ENCODE measurements at regions not wholly inside any gene's neighbourhood (a gene's known extent, or its start where the extent isn't known, plus 50 kb on each side); places are given as distances from the start of the nearest gene placed in this dataset.

- DNase-seq (ENCODE audit: low spot score): no peak
These were observed 274.4 kb upstream of the IRX1 start for GRCh38 chr5:3321119-3321760.

GRCh38 chr5:3320317-3320875 lies 275.2 kb upstream of the IRX1 start:
- peak; percentile 6 for DNase-seq (ENCODE audit: low spot score)

GRCh38 chr5:3317051-3317795 lies 278.4 kb upstream of the IRX1 start:
- DNase-seq (ENCODE audit: low spot score): no peak

DNA sequence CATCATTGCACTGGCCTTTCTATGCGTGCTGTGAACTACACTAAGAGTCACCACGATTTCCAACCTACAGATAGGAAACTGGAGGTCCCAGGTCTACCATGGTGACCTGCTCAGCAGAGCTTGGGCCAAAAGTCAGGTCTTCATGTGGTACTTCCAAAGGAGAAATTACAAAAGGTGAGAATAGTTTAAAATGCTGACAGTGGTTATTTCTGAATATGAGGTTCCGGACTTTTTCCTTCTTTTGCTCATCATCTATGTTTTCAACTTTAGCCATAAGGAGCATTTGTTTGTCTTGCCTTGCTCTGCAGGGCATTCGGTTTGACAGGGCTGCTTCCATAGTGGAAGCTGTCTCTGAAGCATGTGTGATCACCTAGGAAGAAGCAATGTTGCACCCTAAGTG lies 282.1 kb upstream of the IRX1 start:
- no peak for DNase-seq (ENCODE audit: low spot score)

- no peak for DNase-seq (ENCODE audit: low spot score)
These were observed 283.3 kb upstream of the IRX1 start for GRCh38 chr5:3312299-3312698.

DNA sequence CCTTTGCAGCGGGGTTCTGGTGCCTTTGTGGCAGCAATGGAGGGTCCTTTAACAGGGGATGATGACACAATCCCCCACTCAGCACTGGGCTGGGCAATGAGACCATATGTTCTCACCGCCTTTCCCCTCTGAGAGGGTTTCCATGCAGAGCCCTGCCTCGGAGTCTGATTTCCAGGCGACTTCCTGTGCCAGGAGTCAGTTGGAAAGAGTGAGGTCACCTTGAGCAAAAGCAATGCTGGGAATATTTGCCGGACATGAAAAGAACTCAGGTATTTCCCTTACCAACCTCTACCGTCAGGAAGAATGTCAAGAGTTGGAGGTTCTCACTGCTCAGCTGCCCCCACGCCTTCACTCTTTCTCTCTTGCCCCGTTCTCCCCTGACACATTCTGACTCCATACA lies 284.2 kb upstream of the IRX1 start:
- DNase-seq (ENCODE audit: low spot score): peak; percentile 70

DNA sequence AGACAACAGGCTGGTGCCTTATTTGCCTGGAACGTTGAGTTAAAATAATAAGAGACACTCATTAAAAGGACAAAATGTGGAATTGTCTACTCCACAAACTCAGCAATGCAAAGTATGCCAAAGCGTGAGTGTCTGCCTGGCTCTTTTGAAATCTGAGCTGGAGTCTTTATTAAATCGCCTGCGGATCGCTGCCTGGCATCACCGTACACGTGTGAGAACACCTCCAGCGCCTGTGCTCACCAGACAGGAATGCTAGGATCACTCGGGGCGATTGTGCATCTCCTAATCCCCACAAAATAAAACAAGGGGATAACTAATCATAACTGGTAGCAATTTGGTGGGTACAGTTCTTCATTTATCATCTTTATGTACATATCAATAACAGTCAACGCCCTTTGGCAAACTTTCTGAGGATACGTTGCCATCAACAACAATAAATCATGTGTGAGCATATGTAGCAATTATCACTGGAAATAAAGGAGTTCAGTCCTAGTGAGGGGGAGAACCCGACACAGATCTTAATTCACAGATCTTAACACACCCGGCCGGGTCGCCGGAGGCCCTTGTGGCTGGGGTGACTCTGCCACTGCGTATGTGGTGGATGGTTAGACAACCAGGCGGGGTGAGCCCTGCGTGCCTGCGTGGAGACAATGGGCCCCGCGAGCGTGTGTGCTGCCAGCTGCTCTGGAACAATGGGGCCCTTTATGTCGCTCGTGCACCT lies 284.9 kb upstream of the IRX1 start:
- peak; percentile 91 for DNase-seq (ENCODE audit: low spot score)

- peak; percentile 3 for DNase-seq (ENCODE audit: low spot score)
These were observed 286.1 kb upstream of the IRX1 start for GRCh38 chr5:3309538-3309937.

- no peak for DNase-seq (ENCODE audit: low spot score)
These were observed 287.5 kb upstream of the IRX1 start for GRCh38 chr5:3307982-3308621.

DNA sequence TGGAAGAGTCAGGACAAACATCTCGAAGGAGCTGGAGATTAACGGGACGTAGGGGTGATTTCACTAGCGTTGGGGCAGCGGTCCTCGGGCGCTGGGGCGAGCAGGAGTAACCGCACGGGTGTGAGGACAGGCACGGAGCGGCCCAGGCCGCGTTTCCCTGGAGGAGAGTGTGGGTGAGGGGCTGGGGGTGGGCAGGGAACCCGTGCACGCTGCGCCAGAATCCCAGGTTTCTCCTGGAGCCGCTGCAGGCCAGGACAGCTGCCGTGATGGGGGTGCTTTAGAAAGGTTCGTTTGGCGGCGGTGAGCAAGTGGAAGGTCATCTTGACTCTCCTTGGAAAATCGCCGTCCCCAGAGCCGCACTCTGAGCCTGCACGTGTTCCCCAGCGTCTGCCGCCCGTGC lies 290.2 kb upstream of the IRX1 start:
- DNase-seq (ENCODE audit: low spot score): no peak

- DNase-seq (ENCODE audit: low spot score): no peak
These were observed 291.3 kb upstream of the IRX1 start for GRCh38 chr5:3304346-3304745.

DNA sequence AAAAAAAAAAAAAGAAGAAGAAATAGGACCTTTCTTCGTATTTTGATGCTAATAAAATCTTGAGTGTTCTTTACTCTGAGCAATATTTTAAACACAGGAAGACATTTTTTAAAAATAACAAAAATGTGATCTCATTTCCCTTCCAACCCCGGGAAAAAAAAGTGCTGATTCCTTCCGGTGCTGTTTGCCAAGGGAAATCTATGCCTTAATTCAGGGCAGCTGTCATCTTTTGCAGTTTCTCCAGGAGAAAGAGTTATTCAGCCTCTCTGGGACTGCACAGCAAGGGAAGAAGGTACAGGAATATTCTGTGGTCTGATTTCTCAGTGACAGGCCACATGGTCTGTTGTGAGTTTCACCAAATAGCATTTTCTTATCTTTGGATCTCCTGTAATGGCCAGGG lies 291.9 kb upstream of the IRX1 start:
- no peak for DNase-seq (ENCODE audit: low spot score)

DNA sequence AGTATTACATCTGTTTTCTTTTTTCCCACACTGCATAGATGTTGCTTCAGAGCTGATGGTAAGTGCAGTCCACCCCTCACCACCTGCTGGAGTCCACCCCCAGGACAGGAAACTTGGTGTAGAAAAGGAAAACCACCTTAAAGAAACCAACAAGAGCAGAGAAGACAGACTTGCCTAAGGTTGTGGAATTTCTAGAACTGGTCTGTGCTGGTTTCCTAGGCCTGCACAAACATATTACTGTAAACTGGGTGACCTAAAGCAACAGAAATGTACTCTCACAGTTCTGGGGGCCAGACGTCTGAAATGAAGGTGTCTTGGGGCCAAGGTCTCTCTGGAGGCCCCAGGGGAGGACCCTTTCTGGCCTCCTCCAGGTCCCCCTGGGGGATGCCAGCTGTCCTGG lies 293.4 kb upstream of the IRX1 start:
- no peak for DNase-seq (ENCODE audit: low spot score)

DNA sequence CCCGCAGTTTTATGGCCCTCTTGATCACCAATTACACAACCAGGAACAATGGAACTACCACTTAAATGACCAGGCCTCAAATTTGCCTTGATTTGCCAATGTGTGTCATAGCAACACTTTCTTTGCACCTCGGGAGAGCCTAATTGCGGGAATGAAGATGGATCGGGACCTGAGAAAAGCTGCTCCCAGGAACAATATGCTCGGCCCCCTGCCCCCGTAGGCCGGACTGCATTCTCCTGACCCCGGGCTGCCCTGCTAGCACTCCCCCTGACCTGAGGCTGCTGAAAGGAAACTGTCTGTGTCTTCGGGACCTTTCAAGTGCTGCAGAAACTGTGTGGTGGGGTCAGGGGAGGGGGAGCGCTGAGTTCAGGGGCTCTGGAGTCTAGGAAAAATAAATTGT lies 294.3 kb upstream of the IRX1 start:
- no peak for DNase-seq (ENCODE audit: low spot score)

GRCh38 chr5:3300726-3301125 lies 294.9 kb upstream of the IRX1 start:
- peak; percentile 46 for DNase-seq (ENCODE audit: low spot score)

DNA sequence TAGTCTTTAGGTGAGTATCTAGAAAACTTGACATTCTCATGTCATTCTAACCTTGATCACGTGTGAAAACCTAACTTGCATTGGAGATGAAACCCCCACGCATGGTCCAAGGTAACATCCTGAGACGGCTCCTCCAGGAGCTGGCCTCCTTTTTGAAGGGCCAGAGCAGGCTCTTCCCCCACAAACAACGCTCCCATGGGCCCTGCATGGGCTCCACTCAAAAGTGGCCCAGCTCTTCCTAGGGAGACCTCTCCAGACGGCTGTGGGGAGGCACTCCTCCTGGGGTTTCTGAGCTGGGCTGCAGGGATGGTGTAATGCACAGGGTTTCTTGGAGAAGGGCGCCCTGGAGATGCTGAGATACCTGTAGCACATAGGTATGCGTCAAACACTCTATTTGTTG lies 296.2 kb upstream of the IRX1 start:
- DNase-seq (ENCODE audit: low spot score): no peak

DNA sequence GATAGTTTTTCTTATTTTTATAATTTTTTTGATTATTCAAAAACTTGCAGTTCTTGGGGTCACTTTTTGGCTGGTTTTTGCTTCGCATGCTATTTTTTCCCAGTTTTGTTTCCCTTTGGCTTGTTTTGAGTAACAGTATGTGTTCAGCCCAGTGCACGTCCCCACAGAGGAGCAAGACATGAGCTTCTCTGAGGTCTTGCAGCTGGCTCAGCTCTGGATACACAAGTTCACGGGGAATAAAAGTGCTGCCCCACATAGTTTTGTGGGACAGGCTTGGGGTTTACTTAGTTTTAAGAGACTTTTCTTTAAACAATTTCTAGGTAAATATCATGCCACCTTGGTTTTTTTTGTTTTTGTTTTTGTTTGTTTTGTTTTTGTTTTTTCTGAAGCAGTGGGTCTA lies 297.8 kb upstream of the IRX1 start:
- no peak for DNase-seq (ENCODE audit: low spot score)

DNA sequence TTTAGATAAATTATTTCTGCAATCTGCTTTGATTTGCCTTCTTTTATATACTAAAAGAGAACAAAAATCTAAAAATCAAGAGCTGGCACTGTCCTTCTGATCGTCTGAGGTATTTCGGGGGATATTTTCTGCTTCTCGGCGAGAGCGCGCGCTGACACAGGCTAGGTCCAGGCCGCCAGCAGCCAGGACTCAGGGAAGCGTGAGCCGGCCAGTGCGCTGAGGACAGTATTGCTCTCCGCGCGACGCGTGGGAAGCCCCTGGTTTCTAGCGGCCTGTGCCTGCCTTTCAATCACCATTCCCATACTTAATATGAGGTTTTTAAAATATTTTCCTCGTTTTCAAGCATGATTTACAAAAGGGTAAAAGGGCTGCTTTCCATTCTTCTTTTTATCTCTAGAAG lies 307.3 kb upstream of the IRX1 start:
- DNase-seq (ENCODE audit: low spot score): no peak

DNA sequence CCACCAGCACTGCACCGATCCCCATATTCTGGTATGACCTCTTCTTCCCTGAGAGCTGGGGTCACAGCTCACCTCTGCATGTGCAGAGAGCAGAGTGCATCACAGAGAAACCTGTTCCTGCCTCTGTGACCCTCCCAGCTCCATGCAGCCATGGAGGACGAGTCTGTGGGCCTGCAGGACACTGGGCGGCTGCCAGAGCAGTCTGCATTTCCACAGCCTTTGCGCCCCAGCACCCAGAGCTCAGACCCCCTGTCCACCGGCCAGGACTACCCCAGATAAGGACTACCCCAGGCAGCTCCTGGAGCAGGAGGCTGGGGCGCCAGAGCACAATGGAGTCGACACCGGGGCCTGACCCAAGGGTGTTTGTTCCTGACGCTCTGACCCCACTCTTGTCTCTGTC lies 308.1 kb upstream of the IRX1 start:
- no peak for DNase-seq (ENCODE audit: low spot score)

DNA sequence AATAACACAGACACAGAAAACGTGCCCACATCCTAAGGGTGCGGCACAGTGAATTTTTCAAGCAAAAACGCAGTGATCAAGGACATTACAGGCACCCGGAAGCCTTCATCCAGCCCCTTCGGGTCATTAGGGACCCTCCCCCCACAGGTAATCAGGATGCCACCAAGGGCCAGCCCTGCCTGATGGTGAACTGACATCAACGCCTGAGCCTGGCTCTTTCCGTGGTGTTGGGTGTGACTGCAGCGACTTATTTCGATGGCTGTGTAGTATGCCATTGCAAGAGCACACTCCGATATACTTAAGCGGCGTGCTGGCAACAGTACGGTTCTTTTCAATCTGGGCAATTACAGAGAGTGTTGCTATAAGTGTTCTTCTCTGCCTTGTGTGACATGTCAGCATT lies 310.0 kb upstream of the IRX1 start:
- no peak for DNase-seq (ENCODE audit: low spot score)

GRCh38 chr5:3284506-3284905 lies 311.1 kb upstream of the IRX1 start:
- DNase-seq (ENCODE audit: low spot score): no peak

DNA sequence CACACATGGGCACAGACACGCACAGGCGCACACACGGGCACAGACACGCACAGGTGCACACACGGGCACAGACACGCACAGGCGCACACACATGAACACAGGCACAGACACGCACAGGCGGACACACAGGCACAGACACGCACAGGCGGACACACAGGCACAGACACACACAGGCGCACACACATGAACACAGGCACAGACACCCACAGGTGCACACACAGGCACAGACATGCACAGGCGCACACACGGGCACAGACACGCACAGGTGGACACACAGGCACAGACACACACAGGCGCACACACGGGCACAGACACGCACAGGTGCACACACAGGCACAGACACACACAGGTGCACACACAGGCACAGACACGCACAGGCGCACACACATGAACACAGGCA lies 312.8 kb upstream of the IRX1 start:
- no peak for DNase-seq (ENCODE audit: low spot score)

DNA sequence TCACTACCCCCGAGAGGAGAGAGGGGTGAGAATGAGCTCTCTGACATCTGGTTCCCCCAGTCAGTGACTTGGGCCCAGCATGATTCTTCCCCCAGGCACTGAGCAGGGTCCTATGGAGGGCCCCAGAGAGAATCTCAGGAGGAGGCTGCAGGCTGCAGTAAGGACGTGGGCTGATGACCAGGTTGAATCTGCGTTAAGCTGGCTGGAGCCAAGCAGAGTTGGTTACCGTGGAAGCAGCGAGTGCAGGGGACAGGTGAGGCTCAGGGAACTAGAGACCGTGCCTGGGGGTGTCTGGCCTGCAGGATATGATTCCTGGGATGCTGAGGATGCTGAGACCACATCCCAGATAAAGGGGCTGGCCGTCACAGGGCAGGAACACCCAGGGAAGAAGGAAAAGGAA lies 314.3 kb upstream of the IRX1 start:
- DNase-seq (ENCODE audit: low spot score): no peak
